ENCODE measurements at regions not wholly inside any gene's neighbourhood (a gene's known extent, or its start where the extent isn't known, plus 50 kb on each side); places are given as distances from the start of the nearest gene placed in this dataset.
"Not testable (repeated sequence)": the region's sequence is repeated elsewhere in the genome, so short reads cannot be mapped to it uniquely, and the experiment has no call there.

GRCh38 chr13:109934520-109934919, 148.1 kb upstream of the IRS2 start:
- not testable (repeated sequence) for DNase-seq

GRCh38 chr13:109933476-109933875, 147.1 kb upstream of the IRS2 start:
- no peak for DNase-seq

GRCh38 chr13:109924376-109924775, 138.0 kb upstream of the IRS2 start:
- no peak for DNase-seq

GRCh38 chr13:109922518-109922917, 136.1 kb upstream of the IRS2 start:
- no peak for DNase-seq

- no peak for DNase-seq
Observed at GRCh38 chr13:109919715-109920375, 133.5 kb upstream of the IRS2 start.

GRCh38 chr13:109918179-109918711, 131.9 kb upstream of the IRS2 start:
- DNase-seq: no peak

- no peak for DNase-seq
Observed at GRCh38 chr13:109917422-109917821, 131.0 kb upstream of the IRS2 start.

- DNase-seq: peak; percentile 93
Observed at GRCh38 chr13:109913936-109914510, 127.6 kb upstream of the IRS2 start.

- no peak for DNase-seq
Observed at GRCh38 chr13:109913186-109913585, 126.8 kb upstream of the IRS2 start.

GRCh38 chr13:109910194-109910593, 123.8 kb upstream of the IRS2 start:
- no peak for DNase-seq

- no peak for DNase-seq
Observed at GRCh38 chr13:109906976-109907375, 120.6 kb upstream of the IRS2 start.

- no peak for DNase-seq
Observed at GRCh38 chr13:109904218-109904617, 117.8 kb upstream of the IRS2 start.

GRCh38 chr13:109900741-109901140, 114.4 kb upstream of the IRS2 start:
- DNase-seq: no peak

- no peak for DNase-seq
Observed at GRCh38 chr13:109900320-109900719, 113.9 kb upstream of the IRS2 start.

GRCh38 chr13:109899748-109900147, 113.4 kb upstream of the IRS2 start:
- DNase-seq: no peak

GRCh38 chr13:109899316-109899715, 112.9 kb upstream of the IRS2 start:
- no peak for DNase-seq

GRCh38 chr13:109897988-109898624, 111.7 kb upstream of the IRS2 start:
- no peak for DNase-seq

GRCh38 chr13:109892101-109892500, 105.7 kb upstream of the IRS2 start:
- no peak for DNase-seq

GRCh38 chr13:109885235-109885634, 98.9 kb upstream of the IRS2 start:
- no peak for DNase-seq

- DNase-seq: no peak
Observed at GRCh38 chr13:109884462-109884861, 98.1 kb upstream of the IRS2 start.

GRCh38 chr13:109883181-109884180, 97.1 kb upstream of the IRS2 start:
- no peak for DNase-seq

- no peak for DNase-seq
Observed at GRCh38 chr13:109881961-109882558, 95.7 kb upstream of the IRS2 start.

- no peak for DNase-seq
Observed at GRCh38 chr13:109881347-109881725, 95.0 kb upstream of the IRS2 start.
